Chondrocyte (in vitro differentiated cells): ENCODE measurements at regions not wholly inside any gene's neighbourhood (a gene's known extent, or its start where the extent isn't known, plus 50 kb on each side); places are given as distances from the start of the nearest gene placed in this dataset.

Experiments used
- DNase-seq: peaks from one replicate; pipeline ENCODE4 v3.0.0; 2021; ENCODE audit warnings: mixed read lengths, low spot score
- H3K27ac Mint-ChIP-seq: one replicate; pipeline ENCODE4 v1.8.0; 2021; ENCODE audit warnings: mild to moderate bottlenecking, moderate library complexity, mixed read lengths; ENCODE audit not compliant: unreplicated experiment
- H3K27me3 Mint-ChIP-seq: 2 replicates; pipeline ENCODE4 v1.8.0; 2021; ENCODE audit warnings: low read depth, mixed read lengths
- H3K36me3 Mint-ChIP-seq: 2 replicates; pipeline ENCODE4 v1.8.0; 2021; ENCODE audit warnings: low read depth, mixed read lengths
- H3K4me1 Mint-ChIP-seq: 2 replicates; pipeline ENCODE4 v1.8.0; 2021; ENCODE audit warnings: low read depth, mild to moderate bottlenecking, mixed read lengths
- H3K4me3 Mint-ChIP-seq: one replicate; pipeline ENCODE4 v1.8.0; 2021; ENCODE audit warnings: mild to moderate bottlenecking, moderate library complexity, mixed read lengths; ENCODE audit not compliant: unreplicated experiment
- H3K9me3 Mint-ChIP-seq: 2 replicates; pipeline ENCODE4 v1.8.0; 2021; ENCODE audit warnings: low read depth, mixed read lengths
- TF ChIP-seq, protein P1 (sequence below): fragments of 200-600 bp; sonication (generic); IDR thresholded peaks from 2 replicates; pipeline ENCODE4 v1.5.0; 2021; ENCODE audit warnings: antibody characterized with exemption, mild to moderate bottlenecking, moderate library complexity

DNA sequence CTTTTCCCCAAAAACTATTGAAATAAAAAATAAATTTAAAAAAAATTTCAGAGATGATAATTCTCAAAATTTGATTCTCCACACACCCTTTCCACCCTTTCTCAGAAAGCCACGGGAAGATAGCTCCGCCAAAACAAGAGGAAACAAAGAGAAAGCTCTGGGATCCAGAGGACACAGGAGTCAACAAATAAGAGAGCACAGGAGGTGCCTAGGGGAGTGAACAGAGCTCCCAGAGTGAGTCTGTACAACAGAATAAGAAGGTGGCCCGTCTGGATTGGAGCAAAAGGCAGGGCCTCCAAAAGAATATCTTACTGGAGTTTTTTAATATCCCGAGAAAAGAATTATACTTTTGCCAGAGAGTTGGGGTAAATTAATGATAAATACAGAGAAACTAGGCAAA is 96.3 kb upstream of the DRD2 start:
- no peaks in the 10 kb centered on the region for H3K36me3 Mint-ChIP-seq
- peaks cover 12% of the 10 kb centered on the region for H3K4me1 Mint-ChIP-seq
- TF ChIP-seq, protein P1, sequence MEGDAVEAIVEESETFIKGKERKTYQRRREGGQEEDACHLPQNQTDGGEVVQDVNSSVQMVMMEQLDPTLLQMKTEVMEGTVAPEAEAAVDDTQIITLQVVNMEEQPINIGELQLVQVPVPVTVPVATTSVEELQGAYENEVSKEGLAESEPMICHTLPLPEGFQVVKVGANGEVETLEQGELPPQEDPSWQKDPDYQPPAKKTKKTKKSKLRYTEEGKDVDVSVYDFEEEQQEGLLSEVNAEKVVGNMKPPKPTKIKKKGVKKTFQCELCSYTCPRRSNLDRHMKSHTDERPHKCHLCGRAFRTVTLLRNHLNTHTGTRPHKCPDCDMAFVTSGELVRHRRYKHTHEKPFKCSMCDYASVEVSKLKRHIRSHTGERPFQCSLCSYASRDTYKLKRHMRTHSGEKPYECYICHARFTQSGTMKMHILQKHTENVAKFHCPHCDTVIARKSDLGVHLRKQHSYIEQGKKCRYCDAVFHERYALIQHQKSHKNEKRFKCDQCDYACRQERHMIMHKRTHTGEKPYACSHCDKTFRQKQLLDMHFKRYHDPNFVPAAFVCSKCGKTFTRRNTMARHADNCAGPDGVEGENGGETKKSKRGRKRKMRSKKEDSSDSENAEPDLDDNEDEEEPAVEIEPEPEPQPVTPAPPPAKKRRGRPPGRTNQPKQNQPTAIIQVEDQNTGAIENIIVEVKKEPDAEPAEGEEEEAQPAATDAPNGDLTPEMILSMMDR: no peak
- peak overlapping the region; percentile 62 for H3K27ac Mint-ChIP-seq
- no peak overlapping the region for H3K4me3 Mint-ChIP-seq
- no peak for DNase-seq
- no peaks in the 10 kb centered on the region for H3K9me3 Mint-ChIP-seq
- peaks cover 14% of the 10 kb centered on the region for H3K27me3 Mint-ChIP-seq

- Mint-ChIP-seq H3K27me3 (peaks cover 15% of the 10 kb centered on the region), H3K4me1 (peaks cover 12% of the 10 kb centered on the region), H3K36me3 (no peaks in the 10 kb centered on the region), H3K9me3 (no peaks in the 10 kb centered on the region), H3K4me3 (no peak overlapping the region), H3K27ac (no peak overlapping the region)
- DNase-seq: no peak
- TF ChIP-seq, protein P1: no peak
Measured at GRCh38 chr11:113570906-113571305, 95.7 kb upstream of the DRD2 start.

DNA sequence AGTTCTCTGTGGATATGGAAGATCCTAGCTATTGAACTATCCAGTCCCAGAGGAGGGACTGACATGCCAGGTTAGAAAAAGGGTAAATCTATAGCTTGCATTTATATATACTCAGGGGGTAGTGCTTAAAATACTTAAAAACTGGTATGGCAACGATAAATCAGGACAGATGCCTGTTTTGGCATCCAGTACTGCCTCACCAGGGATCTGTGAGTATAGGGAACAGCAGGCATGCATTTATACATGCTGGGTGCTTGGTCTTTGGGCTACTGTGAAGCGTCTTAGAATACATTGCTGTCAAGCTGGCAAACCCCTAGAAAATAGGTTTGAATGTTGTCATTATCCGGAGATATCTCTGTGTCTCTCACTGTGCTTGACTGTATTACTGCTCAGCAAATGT is 94.2 kb upstream of the DRD2 start:
- TF ChIP-seq, protein P1: no peak
- Mint-ChIP-seq H3K27ac (no peak overlapping the region), H3K9me3 (no peaks in the 10 kb centered on the region), H3K27me3 (peaks cover 29% of the 10 kb centered on the region), H3K4me3 (no peak overlapping the region), H3K36me3 (no peaks in the 10 kb centered on the region), H3K4me1 (peaks cover 12% of the 10 kb centered on the region)
- DNase-seq: no peak

DNA sequence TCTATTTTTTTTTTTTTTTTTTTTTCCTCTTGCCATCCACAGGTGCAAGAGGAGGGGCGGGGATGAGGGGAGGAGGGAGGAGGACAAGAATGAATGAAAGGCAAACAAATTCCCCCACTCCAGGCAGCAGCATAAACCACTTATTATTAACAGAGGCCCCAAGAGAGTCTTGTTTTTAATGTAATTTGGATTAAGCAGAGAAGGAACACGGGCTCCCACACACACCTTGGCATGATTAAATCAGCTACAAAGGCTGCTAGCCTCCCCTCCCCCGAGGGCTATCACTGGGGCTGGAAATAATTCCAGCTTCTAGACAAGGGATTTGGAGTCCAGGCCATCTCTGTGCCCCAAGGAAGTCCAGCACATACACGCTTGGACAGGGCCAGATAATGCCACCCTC is 93.4 kb upstream of the DRD2 start:
- Mint-ChIP-seq H3K4me1 (peaks cover 12% of the 10 kb centered on the region), H3K27me3 (peaks cover 30% of the 10 kb centered on the region), H3K4me3 (no peak overlapping the region), H3K9me3 (no peaks in the 10 kb centered on the region), H3K27ac (no peak overlapping the region), H3K36me3 (no peaks in the 10 kb centered on the region)
- TF ChIP-seq, protein P1: no peak
- DNase-seq: no peak

DNA sequence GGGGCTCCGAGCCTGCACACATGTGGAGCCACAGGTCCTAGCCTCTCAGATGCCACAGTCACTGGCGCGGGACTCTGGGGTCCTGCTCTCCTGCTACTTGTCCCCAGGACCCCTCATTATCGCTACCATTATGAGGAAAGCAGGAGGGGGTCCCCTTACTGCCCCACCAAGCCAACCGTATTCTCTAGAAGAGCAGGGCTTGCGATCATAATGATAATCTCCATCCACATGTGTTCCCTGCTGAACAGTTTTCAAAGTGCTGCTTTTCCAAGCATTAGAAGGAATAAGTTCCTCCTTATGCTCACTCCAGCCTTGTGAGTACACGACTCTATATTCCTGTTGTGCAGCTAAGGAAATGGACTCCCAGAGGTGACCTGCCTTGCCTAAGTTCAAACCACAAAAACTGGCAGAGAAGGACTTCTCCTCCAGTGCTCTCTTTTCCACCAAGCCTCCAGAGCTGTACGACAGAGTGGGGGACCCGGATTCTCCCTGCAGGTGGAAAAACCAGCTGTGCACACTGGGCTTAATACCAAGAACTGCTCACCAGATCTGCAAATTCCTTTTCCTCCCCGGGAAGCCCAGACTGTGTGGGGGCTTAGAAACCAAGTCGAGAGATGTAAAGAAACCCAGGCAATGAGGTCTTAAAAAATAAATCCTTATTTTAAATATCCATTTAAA is 92.8 kb upstream of the DRD2 start:
- peaks cover 12% of the 10 kb centered on the region for H3K4me1 Mint-ChIP-seq
- no peaks in the 10 kb centered on the region for H3K9me3 Mint-ChIP-seq
- H3K36me3 Mint-ChIP-seq: no peaks in the 10 kb centered on the region
- no peak overlapping the region for H3K4me3 Mint-ChIP-seq
- peaks cover 30% of the 10 kb centered on the region for H3K27me3 Mint-ChIP-seq
- no peak overlapping the region for H3K27ac Mint-ChIP-seq
- DNase-seq: no peak
- TF ChIP-seq, protein P1: no peak
